HG03139 (cell line): ENCODE measurements at regions not wholly inside any gene's neighbourhood (a gene's known extent, or its start where the extent isn't known, plus 50 kb on each side); places are given as distances from the start of the nearest gene placed in this dataset.

ENCODE experiments used
- ATAC-seq: cut with Tn5 transposase; IDR thresholded peaks from one replicate; pipeline ENCODE4 v1.9.1; 2021; ENCODE audit not compliant: unreplicated experiment

GRCh38 chr5:61777292-61777691 is 445.2 kb downstream of the ZSWIM6 start:
- no peak for ATAC-seq

DNA sequence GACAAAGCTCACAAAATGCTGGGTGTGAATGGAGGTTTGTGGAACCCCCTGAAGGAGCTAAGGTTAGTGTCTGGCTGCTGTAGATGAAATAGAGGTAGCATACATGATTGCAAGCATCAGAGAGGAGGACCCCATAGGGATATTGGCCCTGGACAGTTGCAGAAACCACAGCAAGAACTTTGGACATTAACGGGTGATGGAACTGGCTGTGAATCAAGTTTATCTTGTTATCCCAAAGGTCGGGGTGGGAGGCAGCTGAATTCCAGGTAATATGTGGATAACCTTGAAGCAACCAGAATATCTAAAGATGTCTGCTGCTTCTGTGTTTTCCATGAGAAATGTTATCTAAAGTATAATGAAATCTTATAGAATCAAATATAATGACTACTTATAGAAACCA is 447.7 kb downstream of the ZSWIM6 start:
- no peak for ATAC-seq

DNA sequence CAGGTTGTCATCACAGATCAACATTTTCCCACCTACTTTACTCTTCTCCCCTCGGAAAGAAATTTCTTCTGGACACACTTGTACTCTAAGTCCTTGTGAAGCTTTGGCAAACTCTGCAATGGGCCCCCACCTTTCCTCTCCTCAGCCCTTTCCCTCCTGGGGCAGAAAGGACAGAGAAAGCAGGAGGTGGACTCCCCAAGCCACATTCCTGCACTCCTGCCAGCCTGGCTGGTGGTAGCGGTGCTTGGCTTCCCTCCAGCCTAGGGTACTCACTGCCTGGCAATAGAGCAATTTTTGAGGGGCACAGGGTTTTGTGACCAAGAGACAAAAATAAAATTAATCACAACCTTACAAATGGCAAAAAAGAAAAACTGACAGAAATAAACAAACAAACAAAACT is 451.4 kb downstream of the ZSWIM6 start:
- no peak for ATAC-seq

DNA sequence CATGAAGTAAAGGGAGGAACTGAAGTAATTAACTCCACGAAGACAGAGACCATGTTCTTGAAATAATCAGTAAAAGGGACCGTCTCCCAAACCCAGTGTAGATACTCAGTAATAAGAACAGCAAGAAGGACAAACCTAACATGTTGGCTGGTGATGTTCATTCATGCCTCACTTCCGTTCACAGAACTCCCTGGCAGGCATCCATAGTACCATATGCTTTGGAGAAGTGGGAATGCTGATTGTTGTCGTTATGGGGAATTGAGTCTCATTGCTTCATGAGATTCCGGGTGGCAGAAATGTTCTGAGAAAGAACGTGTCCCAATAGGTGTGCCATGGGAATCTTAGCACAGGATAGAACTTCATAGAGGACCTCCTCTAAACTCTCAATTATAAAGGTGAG is 452.3 kb downstream of the ZSWIM6 start:
- no peak for ATAC-seq

GRCh38 chr5:61788548-61788947 is 456.5 kb downstream of the ZSWIM6 start:
- ATAC-seq: no peak

DNA sequence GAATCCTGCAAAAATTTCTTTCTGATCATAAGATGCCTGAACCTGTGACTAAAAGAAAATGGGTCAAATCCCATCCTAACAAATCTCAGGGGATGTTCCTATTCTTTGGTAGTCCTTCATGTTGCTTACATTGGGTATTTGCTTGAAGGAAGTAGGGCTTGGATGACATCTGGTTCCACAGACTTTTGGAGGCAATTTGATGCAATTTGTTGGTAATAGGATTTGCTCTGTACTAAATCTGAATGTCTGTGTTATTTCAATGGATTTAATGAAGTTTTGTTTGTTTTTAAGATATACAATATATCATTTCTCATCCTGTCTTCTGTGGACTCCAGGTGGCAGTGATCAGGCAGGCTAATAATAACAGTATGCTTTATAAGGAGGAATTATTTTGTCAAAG is 457.9 kb downstream of the ZSWIM6 start:
- no peak for ATAC-seq

DNA sequence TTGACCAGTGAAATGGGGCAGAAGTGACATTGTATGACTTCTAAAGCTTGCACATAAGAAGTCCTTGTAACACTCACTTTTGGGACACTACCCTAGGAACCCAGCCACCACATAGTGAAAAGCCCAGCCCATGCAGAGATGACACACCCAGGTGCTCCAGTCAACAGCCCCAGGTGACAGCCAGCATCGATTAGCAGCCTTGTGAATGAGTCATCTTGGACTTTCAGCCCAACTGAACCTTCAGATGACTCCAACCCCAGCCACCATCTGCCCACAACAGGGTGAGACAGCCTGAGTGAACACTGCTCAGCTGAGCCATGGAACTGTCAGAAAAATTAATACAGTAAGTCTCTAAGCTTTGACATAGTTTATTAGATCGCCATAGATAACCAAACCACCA is 458.6 kb downstream of the ZSWIM6 start:
- no peak for ATAC-seq

- no peak for ATAC-seq
These were observed 464.7 kb downstream of the ZSWIM6 start for GRCh38 chr5:61796773-61797172.

DNA sequence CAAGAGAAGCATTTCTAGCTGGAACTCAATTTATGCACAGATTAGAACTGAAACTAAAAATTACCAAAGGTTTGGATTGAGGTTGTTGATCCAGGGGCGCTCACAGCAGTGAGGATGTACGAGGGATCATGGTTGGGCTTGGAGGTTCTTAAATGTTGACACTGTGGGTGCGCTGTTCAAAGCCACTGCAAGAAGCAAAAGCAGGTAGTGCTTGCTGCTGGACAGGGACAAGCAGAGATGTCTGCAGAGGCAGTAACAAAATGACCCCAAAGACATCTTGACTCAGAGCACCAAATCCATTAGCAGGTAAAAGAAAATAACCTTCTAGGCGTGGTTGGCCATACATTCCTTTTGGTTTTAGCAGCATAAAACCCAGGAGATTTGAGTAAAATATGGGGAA is 468.4 kb downstream of the ZSWIM6 start:
- no peak for ATAC-seq

DNA sequence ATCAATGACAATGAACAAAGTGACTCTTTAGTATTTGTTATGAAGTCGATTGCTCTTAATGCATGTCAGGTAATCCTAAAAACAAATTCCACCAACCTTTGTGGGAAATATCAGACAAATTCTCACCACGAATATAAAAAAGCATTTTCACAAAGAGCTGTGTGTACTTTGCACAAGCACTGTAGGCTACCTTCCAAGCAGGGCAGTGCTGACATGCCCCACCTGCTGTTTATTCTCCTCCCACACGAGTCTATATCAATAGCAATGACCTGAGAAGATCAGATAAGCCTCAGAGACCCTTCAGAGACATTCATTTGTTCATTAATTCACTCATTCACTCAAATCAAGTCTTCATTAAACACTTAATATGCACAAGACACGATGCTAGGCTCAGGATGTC is 469.1 kb downstream of the ZSWIM6 start:
- no peak for ATAC-seq

DNA sequence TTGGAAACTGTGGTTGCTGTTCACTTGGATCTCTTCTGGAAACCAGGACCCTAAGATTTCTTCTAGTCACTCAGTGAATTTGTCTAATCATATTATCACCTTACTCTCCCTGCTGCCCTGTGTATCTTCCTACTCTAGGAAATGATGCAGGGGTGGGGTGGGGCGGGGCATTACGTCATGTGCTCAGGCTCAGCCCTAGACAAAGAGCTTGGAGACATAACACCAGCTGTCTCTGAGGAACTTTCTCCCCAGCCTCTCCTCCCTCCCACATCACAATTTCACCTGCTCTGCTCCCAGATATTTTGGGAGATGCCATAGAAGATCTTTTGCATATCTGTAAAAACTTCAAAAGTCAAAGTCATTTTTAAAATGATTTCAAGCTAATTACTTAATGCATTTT is 470.4 kb downstream of the ZSWIM6 start:
- ATAC-seq: no peak

DNA sequence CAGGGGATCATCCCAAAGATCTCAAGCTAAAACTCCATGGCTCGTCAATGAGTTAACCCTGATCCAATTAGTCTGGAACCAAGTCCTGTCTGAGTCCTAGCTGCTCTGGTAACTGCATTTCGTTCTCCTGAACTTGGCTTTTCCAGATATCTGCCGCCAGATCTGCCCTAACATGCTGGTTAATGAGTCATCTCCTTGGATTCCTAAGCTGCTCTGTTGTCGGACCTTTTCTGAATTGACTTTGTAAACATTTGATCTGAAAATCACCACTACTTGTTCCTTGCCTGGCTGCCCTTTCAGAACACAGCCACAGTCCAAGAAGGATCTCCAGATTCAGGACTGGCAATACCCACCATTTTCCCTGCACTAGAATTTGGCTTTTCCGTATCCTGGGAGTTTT is 473.0 kb downstream of the ZSWIM6 start:
- no peak for ATAC-seq

GRCh38 chr5:61806491-61807020 is 474.5 kb downstream of the ZSWIM6 start:
- no peak for ATAC-seq

GRCh38 chr5:61808091-61808490 is 476.0 kb downstream of the ZSWIM6 start:
- no peak for ATAC-seq

DNA sequence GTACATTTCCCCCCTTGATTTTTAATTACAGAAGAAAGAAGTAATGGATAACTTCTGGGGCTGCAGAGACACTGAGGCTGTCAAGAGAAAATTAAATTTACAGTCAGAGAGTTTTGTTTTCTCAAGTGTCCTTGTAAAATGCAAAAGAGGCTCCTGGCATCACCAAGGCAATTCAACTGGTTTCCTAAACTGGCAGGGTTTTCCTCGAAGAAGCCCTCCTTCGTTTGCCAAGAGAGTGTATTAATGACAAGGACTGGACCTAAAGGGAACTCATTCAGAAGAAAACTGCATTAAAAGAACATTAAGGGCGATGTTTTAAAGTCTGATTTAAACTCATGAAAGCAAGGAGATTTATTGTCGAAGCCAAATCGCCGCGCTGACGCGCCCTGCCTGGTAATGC is 476.9 kb downstream of the ZSWIM6 start:
- ATAC-seq: no peak

- no peak for ATAC-seq
These were observed 477.6 kb downstream of the ZSWIM6 start for GRCh38 chr5:61809651-61810050.

- no peak for ATAC-seq
These were observed 479.0 kb downstream of the ZSWIM6 start for GRCh38 chr5:61811052-61811451.

- ATAC-seq: no peak
These were observed 481.3 kb downstream of the ZSWIM6 start for GRCh38 chr5:61813361-61813760.

- ATAC-seq: no peak
These were observed 483.3 kb downstream of the ZSWIM6 start for GRCh38 chr5:61815339-61815738.

DNA sequence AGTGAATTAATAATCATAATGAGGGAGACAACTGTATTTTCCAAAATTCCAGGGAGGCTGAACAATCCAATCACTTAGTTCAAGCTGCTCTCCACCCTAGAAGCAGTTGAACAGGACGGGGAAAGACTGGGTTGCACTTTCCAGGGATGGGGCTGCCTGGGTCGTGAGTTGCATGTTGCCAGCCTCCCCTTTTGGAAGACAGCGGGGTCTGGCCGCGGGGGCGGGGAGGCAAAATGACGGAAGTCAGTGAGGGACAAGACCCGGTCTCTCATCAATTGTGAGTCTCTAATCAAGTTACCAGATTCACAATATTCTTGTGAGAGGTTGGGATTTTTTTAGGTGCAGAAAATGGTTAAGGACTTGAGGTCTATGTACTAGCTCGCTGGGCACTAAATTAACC is 484.1 kb downstream of the ZSWIM6 start:
- no peak for ATAC-seq

- no peak for ATAC-seq
These were observed 484.8 kb downstream of the ZSWIM6 start for GRCh38 chr5:61816585-61817450.

- ATAC-seq: no peak
These were observed 485.6 kb downstream of the ZSWIM6 start for GRCh38 chr5:61817472-61818326.
